GM18951 (cell line): ENCODE measurements at regions not wholly inside any gene's neighbourhood (a gene's known extent, or its start where the extent isn't known, plus 50 kb on each side); places are given as distances from the start of the nearest gene placed in this dataset.

Experiments
- POLR2A ChIP-seq: IDR thresholded peaks from 4 replicates; pipeline ENCODE4 v1.6.1; 2011; ENCODE audit warnings: mild to moderate bottlenecking; ENCODE audit not compliant: insufficient read length, insufficient read depth; ENCODE audit errors: extremely low read depth
- in situ Hi-C: fragments of 300-500 bp; cut with MboI; formaldehyde crosslinking; loops from one replicate; pipeline ENCODE4 v1.12.0; 2022; ENCODE audit warnings: low sequenced_read_pairs, mixed read lengths, inconsistent platforms; ENCODE audit not compliant: unreplicated experiment

- TF ChIP-seq POLR2A, result no peak
- in situ Hi-C loops, result no loop called here
These were observed 488.7 kb downstream of the TBC1D22A start for GRCh38 chr22:47250995-47251765.

DNA sequence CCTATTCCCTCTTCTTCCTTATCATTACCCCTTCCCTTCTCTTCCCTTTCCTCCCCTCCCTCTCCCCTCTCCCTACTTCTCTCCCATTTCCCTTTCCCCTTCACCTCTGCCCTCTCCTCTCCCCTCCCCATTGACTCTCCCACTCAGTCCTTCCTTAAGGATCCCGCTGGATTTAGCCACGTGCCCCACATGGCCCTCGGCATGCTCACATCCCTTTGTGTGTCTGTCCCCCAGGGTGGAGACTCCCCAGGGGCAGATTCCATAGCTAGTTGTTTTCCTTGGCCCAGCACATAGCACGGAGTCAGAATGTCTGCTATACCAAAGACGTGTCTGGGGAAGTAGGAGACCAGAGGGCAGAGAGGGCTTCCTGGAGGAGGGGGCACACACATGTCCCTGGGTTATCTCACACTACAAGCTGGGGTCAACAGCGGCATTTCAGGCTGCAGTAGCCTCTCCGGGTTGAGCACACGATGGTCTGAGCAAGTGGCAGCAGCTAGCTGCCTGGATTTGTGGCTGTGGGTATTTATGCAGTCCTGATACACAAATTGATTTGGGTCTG lies 487.0 kb downstream of the TBC1D22A start:
- no peak for TF ChIP-seq POLR2A
- in situ Hi-C loops, result no loop called here

DNA sequence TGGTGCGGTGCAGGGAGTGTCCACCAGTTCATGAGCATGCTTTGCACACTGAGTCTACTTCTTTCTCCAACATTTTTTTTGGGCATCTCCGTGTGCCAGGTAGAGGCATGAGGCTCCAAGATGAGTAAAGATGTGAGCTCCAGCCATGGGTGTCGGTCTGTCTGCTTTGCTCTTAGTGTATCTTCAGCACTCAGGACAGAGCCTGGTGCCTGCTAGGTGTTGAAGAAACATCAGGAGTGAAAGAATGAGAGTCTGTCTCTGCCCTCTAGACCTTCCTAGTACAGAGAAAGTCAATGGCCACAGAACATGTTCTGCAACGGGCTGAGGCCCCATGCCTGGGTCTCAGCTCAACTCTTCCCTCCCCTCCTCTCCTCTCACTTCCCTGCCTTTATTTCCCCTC lies 486.5 kb downstream of the TBC1D22A start:
- in situ Hi-C loops, result no loop called here
- no peak for TF ChIP-seq POLR2A

DNA sequence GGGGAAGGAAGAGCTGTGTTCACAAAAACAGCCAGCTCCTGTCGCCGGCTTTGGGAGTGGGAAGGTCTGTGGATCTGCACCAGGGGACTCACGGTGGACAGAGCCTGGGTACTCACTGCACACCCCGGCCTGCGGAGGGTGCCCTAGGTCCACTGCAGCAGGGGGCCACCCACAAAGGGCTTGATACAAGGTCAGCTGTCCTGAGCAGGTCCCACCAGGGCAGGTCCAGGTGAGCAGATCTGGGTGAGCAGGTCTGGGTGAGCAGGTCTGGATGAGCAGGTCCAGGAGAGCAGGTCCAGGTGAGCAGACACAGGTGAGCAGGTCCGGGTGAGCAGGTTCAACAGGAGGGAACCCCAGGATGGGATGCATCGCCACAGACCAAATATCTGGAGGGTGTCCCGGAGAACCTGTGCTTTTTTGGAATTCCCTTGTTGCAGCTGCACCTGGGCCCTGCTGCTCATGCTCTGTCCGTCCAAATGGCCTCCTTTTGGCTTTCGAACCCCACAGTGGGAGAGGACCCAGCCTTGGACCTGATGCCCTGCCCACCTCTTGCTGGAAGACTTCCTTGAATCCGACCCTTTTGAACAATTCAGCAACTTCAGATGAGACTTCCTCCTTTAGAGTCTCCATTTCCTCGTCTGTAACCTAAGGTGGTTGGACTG lies 485.3 kb downstream of the TBC1D22A start:
- in situ Hi-C loops, result no loop called here
- TF ChIP-seq POLR2A, result no peak

GRCh38 chr22:47245786-47246185 lies 483.3 kb downstream of the TBC1D22A start:
- no peak for TF ChIP-seq POLR2A
- in situ Hi-C loops, result no loop called here

GRCh38 chr22:47245286-47245685 lies 482.8 kb downstream of the TBC1D22A start:
- in situ Hi-C loops, result no loop called here
- no peak for TF ChIP-seq POLR2A

DNA sequence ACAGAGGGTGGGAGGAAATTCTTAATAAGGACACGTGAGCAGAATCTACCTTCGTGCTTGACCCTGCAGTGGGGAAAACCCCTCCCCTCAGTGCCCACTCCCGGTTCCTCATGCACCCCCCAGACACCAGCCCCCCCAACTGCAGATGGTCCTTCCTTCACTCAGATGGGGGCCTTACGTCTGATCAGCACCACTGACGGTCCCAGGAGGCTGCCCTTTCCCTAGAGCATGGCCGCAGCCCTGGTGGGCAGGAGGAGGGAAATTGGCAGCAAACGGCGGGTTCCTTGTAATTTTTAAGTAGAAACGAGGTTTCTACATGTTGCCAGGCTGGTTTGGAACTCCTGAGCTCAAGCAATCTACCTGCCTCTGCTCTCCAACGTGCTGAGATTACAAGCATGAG lies 477.7 kb downstream of the TBC1D22A start:
- TF ChIP-seq POLR2A, result no peak

DNA sequence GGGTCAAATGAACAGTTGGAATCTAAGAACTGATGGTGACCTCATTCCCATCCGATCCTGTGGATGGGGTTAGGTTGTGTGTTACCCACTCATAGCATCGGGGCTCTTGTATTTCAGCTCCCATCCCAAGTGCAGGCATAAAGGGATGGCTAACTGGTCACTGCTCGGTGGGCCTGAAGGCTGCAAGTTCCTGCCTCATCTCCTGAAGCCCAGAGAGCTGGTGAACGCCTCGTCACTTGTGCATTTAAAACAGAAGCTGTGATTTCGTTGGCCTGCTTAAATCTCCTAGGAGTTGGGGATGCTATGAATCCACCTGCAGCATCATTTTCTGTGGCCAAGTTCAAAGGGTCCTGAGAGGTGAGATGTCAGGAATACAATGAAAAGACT lies 477.0 kb downstream of the TBC1D22A start:
- in situ Hi-C loops, result no loop called here
- no peak for TF ChIP-seq POLR2A

More for the DNA sequence above, 477.7 kb downstream of the TBC1D22A start:
- in situ Hi-C loops, result no loop called here

DNA sequence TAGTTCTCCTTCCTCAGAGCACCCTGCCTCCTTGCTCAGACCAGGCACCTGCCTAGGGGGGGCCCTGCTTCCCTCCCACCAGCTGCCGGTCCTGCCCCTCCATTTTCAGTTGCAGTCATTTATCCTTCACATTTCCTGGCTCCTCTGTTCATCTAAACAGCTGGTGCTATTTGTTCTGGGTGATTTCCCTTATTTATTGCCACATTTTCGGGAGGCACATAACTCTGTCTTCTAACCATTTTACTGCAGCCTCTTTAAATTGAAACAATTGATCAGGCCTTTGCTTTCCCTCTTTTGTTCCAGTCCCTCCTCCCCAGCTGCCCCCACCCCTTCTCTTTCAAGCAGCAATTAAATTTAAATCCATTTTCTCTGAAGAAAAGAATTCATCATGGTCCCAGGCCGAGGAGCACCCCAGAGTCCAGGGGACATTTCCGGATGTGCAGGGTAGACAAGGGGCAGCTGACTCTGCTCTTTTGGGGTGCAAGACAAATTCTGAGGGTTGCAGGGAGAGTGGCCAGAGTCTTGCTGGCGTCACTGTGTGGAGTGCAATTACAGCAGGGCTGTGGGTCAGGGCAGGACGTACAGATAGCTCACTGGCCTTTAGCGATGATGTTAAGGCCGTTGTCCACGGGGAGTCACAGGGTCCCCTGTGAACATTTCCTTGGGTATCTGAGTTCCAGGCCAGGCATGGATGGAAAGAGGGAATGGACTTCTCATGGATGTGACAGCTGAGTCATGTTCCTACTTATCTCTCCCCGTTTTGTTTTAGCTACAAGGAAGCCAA lies 476.4 kb downstream of the TBC1D22A start:
- TF ChIP-seq POLR2A, result no peak
- in situ Hi-C loops, result no loop called here

GRCh38 chr22:47237890-47238480 lies 475.5 kb downstream of the TBC1D22A start:
- in situ Hi-C loops, result no loop called here
- TF ChIP-seq POLR2A, result no peak

DNA sequence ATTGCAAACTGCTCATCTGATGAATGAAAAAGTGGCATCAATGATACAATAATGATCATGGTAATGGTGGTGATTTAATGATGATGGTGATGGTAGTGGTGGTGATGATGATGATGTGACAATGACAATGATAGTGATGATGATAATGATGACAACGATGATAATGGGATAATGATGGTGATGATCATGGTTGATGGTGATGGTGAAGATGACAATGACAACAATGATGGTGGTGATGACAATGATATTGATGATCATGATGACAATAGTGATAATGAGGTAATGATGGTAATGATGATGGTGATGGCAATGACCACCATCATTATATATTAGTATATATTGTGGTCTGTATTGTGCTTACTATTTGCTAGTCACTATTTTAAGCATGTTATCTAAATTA lies 474.3 kb downstream of the TBC1D22A start:
- in situ Hi-C loops, result no loop called here
- TF ChIP-seq POLR2A, result no peak

- in situ Hi-C loops, result no loop called here
These were observed 473.7 kb downstream of the TBC1D22A start for GRCh38 chr22:47236161-47236560.

More at GRCh38 chr22:47236161-47236560, 473.7 kb downstream of the TBC1D22A start:
- no peak for TF ChIP-seq POLR2A
